Activated naive CD4-positive, alpha-beta T cell treated with anti-CD3 and anti-CD28 coated beads, Interleukin-2, amount 50 U/mL, for 24 hours (primary cell): ENCODE measurements at regions not wholly inside any gene's neighbourhood (a gene's known extent, or its start where the extent isn't known, plus 50 kb on each side); places are given as distances from the start of the nearest gene placed in this dataset.
"Not testable (repeated sequence)": the region's sequence is repeated elsewhere in the genome, so short reads cannot be mapped to it uniquely, and the experiment has no call there.

Experiments
- H3K27ac Mint-ChIP-seq: one replicate; pipeline ENCODE4 v1.8.0; 2021; ENCODE audit warnings: mild to moderate bottlenecking, mixed read lengths
- H3K27me3 Mint-ChIP-seq: one replicate; pipeline ENCODE4 v1.8.0; 2021; ENCODE audit warnings: mixed read lengths
- H3K36me3 Mint-ChIP-seq: one replicate; pipeline ENCODE4 v1.8.0; 2021; ENCODE audit warnings: mixed read lengths
- H3K4me1 Mint-ChIP-seq: one replicate; pipeline ENCODE4 v1.8.0; 2021; ENCODE audit warnings: mixed read lengths
- H3K4me3 Mint-ChIP-seq: one replicate; pipeline ENCODE4 v1.8.0; 2021; ENCODE audit warnings: mild to moderate bottlenecking, mixed read lengths
- H3K9me3 Mint-ChIP-seq: one replicate; pipeline ENCODE4 v1.8.0; 2021; ENCODE audit warnings: mixed read lengths

- not testable (repeated sequence) for H3K27me3 Mint-ChIP-seq, H3K4me3 Mint-ChIP-seq
Observed at GRCh38 chr19:27942607-27943006, 1270.3 kb downstream of the UQCRFS1 start.

GRCh38 chr19:27936139-27936538, 1276.8 kb downstream of the UQCRFS1 start:
- H3K27me3 Mint-ChIP-seq, result peaks cover 4% of the 10 kb centered on the region
- H3K4me3 Mint-ChIP-seq, result no peak overlapping the region
- peaks cover 1% of the 10 kb centered on the region for H3K36me3 Mint-ChIP-seq
- no peaks in the 10 kb centered on the region for H3K9me3 Mint-ChIP-seq
- H3K27ac Mint-ChIP-seq, result no peak overlapping the region
- H3K4me1 Mint-ChIP-seq, result no peaks in the 10 kb centered on the region

More at GRCh38 chr19:27942607-27943006, 1270.3 kb downstream of the UQCRFS1 start:
- not testable (repeated sequence) for H3K4me1 Mint-ChIP-seq, H3K27ac Mint-ChIP-seq, H3K9me3 Mint-ChIP-seq, H3K36me3 Mint-ChIP-seq

- no peak overlapping the region for H3K27ac Mint-ChIP-seq
- peaks cover 1% of the 10 kb centered on the region for H3K36me3 Mint-ChIP-seq
- no peaks in the 10 kb centered on the region for H3K9me3 Mint-ChIP-seq
- peaks cover 4% of the 10 kb centered on the region for H3K27me3 Mint-ChIP-seq
- no peaks in the 10 kb centered on the region for H3K4me1 Mint-ChIP-seq
- no peak overlapping the region for H3K4me3 Mint-ChIP-seq
Observed at GRCh38 chr19:27935669-27936068, 1277.3 kb downstream of the UQCRFS1 start.

- H3K9me3 Mint-ChIP-seq, result peaks cover 5% of the 10 kb centered on the region
- H3K36me3 Mint-ChIP-seq, result no peaks in the 10 kb centered on the region
- no peaks in the 10 kb centered on the region for H3K4me1 Mint-ChIP-seq
- H3K27me3 Mint-ChIP-seq, result peaks cover 2% of the 10 kb centered on the region
- no peak overlapping the region for H3K27ac Mint-ChIP-seq
- H3K4me3 Mint-ChIP-seq, result no peak overlapping the region
Observed at GRCh38 chr19:27929399-27929798, 1283.6 kb downstream of the UQCRFS1 start.

GRCh38 chr19:27925202-27925601, 1287.7 kb downstream of the UQCRFS1 start:
- Mint-ChIP-seq H3K27me3 (no peaks in the 10 kb centered on the region), H3K4me3 (no peak overlapping the region), H3K9me3 (peaks cover 10% of the 10 kb centered on the region), H3K4me1 (no peaks in the 10 kb centered on the region), H3K36me3 (no peaks in the 10 kb centered on the region), H3K27ac (no peak overlapping the region)

- no peaks in the 10 kb centered on the region for H3K4me1 Mint-ChIP-seq
- no peaks in the 10 kb centered on the region for H3K27me3 Mint-ChIP-seq
- H3K9me3 Mint-ChIP-seq, result peaks cover 10% of the 10 kb centered on the region
- no peaks in the 10 kb centered on the region for H3K36me3 Mint-ChIP-seq
- H3K4me3 Mint-ChIP-seq, result no peak overlapping the region
- no peak overlapping the region for H3K27ac Mint-ChIP-seq
Observed at GRCh38 chr19:27922970-27923369, 1290.0 kb downstream of the UQCRFS1 start.

GRCh38 chr19:27920774-27921173, 1292.2 kb downstream of the UQCRFS1 start:
- Mint-ChIP-seq H3K9me3 (peaks cover 5% of the 10 kb centered on the region), H3K27me3 (no peaks in the 10 kb centered on the region), H3K4me1 (no peaks in the 10 kb centered on the region), H3K27ac (no peak overlapping the region), H3K36me3 (no peaks in the 10 kb centered on the region), H3K4me3 (no peak overlapping the region)

GRCh38 chr19:27918818-27919217, 1294.1 kb downstream of the UQCRFS1 start:
- Mint-ChIP-seq H3K4me3 (no peak overlapping the region), H3K27me3 (no peaks in the 10 kb centered on the region), H3K36me3 (no peaks in the 10 kb centered on the region), H3K27ac (no peak overlapping the region), H3K9me3 (peaks cover 5% of the 10 kb centered on the region), H3K4me1 (no peaks in the 10 kb centered on the region)

- H3K4me1 Mint-ChIP-seq, result no peaks in the 10 kb centered on the region
- no peaks in the 10 kb centered on the region for H3K9me3 Mint-ChIP-seq
- no peaks in the 10 kb centered on the region for H3K36me3 Mint-ChIP-seq
- no peak overlapping the region for H3K4me3 Mint-ChIP-seq
- no peaks in the 10 kb centered on the region for H3K27me3 Mint-ChIP-seq
- H3K27ac Mint-ChIP-seq, result no peak overlapping the region
Observed at GRCh38 chr19:27911122-27911898, 1301.6 kb downstream of the UQCRFS1 start.

GRCh38 chr19:27909861-27910260, 1303.1 kb downstream of the UQCRFS1 start:
- no peaks in the 10 kb centered on the region for H3K36me3 Mint-ChIP-seq
- H3K4me1 Mint-ChIP-seq, result no peaks in the 10 kb centered on the region
- no peak overlapping the region for H3K4me3 Mint-ChIP-seq
- no peaks in the 10 kb centered on the region for H3K27me3 Mint-ChIP-seq
- no peaks in the 10 kb centered on the region for H3K9me3 Mint-ChIP-seq
- no peak overlapping the region for H3K27ac Mint-ChIP-seq

- no peaks in the 10 kb centered on the region for H3K4me1 Mint-ChIP-seq
- no peak overlapping the region for H3K4me3 Mint-ChIP-seq
- H3K27ac Mint-ChIP-seq, result no peak overlapping the region
- no peaks in the 10 kb centered on the region for H3K36me3 Mint-ChIP-seq
- H3K27me3 Mint-ChIP-seq, result no peaks in the 10 kb centered on the region
- no peaks in the 10 kb centered on the region for H3K9me3 Mint-ChIP-seq
Observed at GRCh38 chr19:27909185-27909840, 1303.6 kb downstream of the UQCRFS1 start.

GRCh38 chr19:27906081-27906480, 1306.9 kb downstream of the UQCRFS1 start:
- H3K36me3 Mint-ChIP-seq, result no peaks in the 10 kb centered on the region
- no peaks in the 10 kb centered on the region for H3K9me3 Mint-ChIP-seq
- H3K27me3 Mint-ChIP-seq, result no peaks in the 10 kb centered on the region
- no peaks in the 10 kb centered on the region for H3K4me1 Mint-ChIP-seq
- no peak overlapping the region for H3K4me3 Mint-ChIP-seq
- H3K27ac Mint-ChIP-seq, result no peak overlapping the region

- no peak overlapping the region for H3K27ac Mint-ChIP-seq
- H3K4me3 Mint-ChIP-seq, result no peak overlapping the region
- no peaks in the 10 kb centered on the region for H3K4me1 Mint-ChIP-seq
- H3K9me3 Mint-ChIP-seq, result no peaks in the 10 kb centered on the region
- no peaks in the 10 kb centered on the region for H3K27me3 Mint-ChIP-seq
- H3K36me3 Mint-ChIP-seq, result no peaks in the 10 kb centered on the region
Observed at GRCh38 chr19:27905074-27905473, 1307.9 kb downstream of the UQCRFS1 start.

GRCh38 chr19:27901078-27901477, 1311.9 kb downstream of the UQCRFS1 start:
- Mint-ChIP-seq H3K4me3 (no peak overlapping the region), H3K9me3 (no peaks in the 10 kb centered on the region), H3K36me3 (no peaks in the 10 kb centered on the region), H3K27ac (no peak overlapping the region), H3K4me1 (no peaks in the 10 kb centered on the region), H3K27me3 (no peaks in the 10 kb centered on the region)

GRCh38 chr19:27896091-27896490, 1316.9 kb downstream of the UQCRFS1 start:
- Mint-ChIP-seq H3K36me3 (no peaks in the 10 kb centered on the region), H3K9me3 (no peaks in the 10 kb centered on the region), H3K4me1 (no peaks in the 10 kb centered on the region), H3K27ac (no peak overlapping the region), H3K27me3 (no peaks in the 10 kb centered on the region), H3K4me3 (no peak overlapping the region)

- Mint-ChIP-seq H3K27ac (no peak overlapping the region), H3K9me3 (no peaks in the 10 kb centered on the region), H3K27me3 (no peaks in the 10 kb centered on the region), H3K36me3 (no peaks in the 10 kb centered on the region), H3K4me1 (no peaks in the 10 kb centered on the region), H3K4me3 (no peak overlapping the region)
Observed at GRCh38 chr19:27894906-27895754, 1317.8 kb downstream of the UQCRFS1 start.
